ENCODE measurements at regions not wholly inside any gene's neighbourhood (a gene's known extent, or its start where the extent isn't known, plus 50 kb on each side); places are given as distances from the start of the nearest gene placed in this dataset.

DNA sequence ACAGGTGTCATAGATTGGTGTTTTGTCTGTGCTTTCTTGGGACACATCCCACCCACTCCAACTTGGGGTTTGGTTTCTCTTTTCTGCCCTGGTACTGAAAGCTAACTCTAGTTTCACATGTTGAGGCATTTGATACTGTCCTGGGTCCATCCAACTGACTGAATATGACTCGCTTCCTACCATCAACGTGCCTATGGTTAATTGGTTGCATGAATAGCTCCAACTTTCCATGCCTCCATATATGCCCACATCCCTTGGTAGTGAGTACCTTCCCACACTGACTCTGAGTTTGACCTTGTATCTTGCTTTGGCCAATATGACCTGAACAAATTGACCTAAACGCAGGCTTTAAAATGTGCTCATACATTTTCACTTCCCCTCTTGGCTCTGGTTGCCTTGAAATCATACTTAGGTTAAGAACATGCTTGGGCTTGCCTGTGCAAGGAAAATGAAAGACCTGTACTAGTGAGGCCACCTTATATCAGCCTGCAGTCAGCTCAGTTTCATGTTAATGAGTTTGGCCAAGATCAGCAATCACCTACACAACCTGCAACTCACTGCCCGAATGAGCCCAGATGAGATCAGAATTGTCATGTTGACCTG, 81.0 kb upstream of the KCNK2 start:
- POLR2A ChIA-PET: no interaction called here
- H3K9me3 Mint-ChIP-seq: no peaks in the 10 kb centered on the region
- no peaks in the 10 kb centered on the region for H3K27me3 Mint-ChIP-seq
- DNase-seq (no peak), ATAC-seq (no peak)
- intact Hi-C loops (cut with micrococcal nuclease): no loop called here
- no peak overlapping the region for H3K4me3 Mint-ChIP-seq
- H3K36me3 Mint-ChIP-seq (ENCODE audit: low read depth): no peaks in the 10 kb centered on the region
- TF ChIP-seq, protein P1, sequence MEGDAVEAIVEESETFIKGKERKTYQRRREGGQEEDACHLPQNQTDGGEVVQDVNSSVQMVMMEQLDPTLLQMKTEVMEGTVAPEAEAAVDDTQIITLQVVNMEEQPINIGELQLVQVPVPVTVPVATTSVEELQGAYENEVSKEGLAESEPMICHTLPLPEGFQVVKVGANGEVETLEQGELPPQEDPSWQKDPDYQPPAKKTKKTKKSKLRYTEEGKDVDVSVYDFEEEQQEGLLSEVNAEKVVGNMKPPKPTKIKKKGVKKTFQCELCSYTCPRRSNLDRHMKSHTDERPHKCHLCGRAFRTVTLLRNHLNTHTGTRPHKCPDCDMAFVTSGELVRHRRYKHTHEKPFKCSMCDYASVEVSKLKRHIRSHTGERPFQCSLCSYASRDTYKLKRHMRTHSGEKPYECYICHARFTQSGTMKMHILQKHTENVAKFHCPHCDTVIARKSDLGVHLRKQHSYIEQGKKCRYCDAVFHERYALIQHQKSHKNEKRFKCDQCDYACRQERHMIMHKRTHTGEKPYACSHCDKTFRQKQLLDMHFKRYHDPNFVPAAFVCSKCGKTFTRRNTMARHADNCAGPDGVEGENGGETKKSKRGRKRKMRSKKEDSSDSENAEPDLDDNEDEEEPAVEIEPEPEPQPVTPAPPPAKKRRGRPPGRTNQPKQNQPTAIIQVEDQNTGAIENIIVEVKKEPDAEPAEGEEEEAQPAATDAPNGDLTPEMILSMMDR (IDR thresholded peaks at IDR 0.05): no peak
- H3K4me1 Mint-ChIP-seq (ENCODE audit: low read depth): no peaks in the 10 kb centered on the region
- CTCF ChIA-PET: no interaction called here
- no peak overlapping the region for H3K27ac Mint-ChIP-seq

DNA sequence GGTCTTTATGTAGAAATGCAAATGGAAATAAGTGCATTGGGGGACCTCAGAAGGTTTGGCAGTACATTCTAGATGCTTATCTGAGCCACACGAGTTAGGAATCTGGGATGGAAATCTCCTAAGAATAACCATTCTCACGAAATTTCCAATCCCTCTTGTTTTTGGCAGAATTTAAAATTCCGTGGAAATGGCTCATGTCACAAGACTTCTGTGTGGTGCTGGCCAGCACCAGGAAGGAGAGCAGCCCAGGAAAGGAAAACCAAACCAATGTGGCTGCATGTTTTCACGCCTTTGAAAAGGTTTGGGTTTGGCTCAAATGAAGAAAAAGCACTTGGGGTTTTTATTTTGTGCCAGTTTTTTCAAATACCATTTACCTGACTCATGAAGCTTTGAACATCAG, 80.1 kb upstream of the KCNK2 start:
- POLR2A ChIA-PET: no interaction called here
- Mint-ChIP-seq H3K9me3 (no peaks in the 10 kb centered on the region), H3K4me1 (ENCODE audit: low read depth) (no peaks in the 10 kb centered on the region), H3K27me3 (no peaks in the 10 kb centered on the region), H3K36me3 (ENCODE audit: low read depth) (no peaks in the 10 kb centered on the region), H3K27ac (no peak overlapping the region), H3K4me3 (no peak overlapping the region)
- ATAC-seq (no peak), DNase-seq (no peak)
- CTCF ChIA-PET: no interaction called here
- TF ChIP-seq, protein P1 (IDR thresholded peaks at IDR 0.05): no peak
- intact Hi-C loops (cut with micrococcal nuclease): no loop called here

DNA sequence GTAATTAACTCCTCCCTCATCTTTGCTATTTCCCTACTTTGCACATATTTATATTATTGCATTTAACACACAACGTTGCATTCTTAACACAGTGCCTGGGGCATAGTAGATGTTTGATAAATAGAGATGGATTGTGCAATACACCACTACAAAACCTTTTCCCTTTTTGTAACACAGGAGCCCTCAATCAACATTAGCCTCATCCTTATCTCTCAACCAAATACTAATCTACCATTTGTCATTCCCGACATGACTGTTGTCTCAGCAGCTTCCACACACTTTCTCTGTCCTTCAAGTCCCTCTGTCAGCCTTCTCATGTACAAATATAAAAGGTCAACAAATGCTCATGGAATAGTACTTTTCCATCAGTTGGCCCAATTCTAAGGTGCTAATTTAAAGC, 78.9 kb upstream of the KCNK2 start:
- CTCF ChIA-PET: no interaction called here
- Mint-ChIP-seq H3K4me3 (no peak overlapping the region), H3K4me1 (ENCODE audit: low read depth) (no peaks in the 10 kb centered on the region), H3K36me3 (ENCODE audit: low read depth) (no peaks in the 10 kb centered on the region), H3K27ac (no peak overlapping the region), H3K9me3 (no peaks in the 10 kb centered on the region), H3K27me3 (no peaks in the 10 kb centered on the region)
- ATAC-seq: no peak
- POLR2A ChIA-PET: no interaction called here
- DNase-seq: no peak
- TF ChIP-seq, protein P1 (IDR thresholded peaks at IDR 0.05): no peak
- intact Hi-C loops (cut with micrococcal nuclease): no loop called here

DNA sequence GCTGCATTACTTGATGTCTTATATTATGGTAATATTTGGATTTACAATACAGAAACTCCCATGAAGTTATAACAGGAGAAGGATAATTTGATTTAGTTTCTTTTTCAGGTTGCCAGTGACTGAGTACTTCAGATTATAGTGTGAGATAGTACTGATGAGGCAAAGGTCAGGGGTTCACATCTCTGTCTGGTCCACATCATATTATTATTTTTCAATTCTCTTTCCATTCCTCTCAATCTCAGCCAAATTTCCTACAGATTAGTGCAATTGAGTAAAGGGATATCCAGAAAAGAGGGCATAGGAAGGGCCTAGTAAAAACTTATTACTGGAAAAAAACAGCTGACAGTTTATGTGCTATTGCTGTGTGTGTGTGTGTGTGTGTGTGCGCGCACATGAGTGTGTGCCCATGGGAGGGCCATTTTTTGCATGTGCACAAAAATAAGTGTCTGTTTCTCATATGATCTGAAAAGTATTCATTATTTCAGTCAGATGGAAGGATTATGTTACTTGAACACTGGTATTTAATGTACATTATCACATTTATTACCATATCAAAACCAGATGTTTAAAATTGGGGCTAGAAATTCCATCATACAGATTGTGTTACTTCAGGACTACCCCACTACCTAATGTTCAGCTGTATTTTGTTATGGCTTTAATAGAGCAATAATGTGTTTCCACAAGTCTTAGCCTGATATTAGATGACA, 78.3 kb upstream of the KCNK2 start:
- POLR2A ChIA-PET: no interaction called here
- Mint-ChIP-seq H3K4me1 (ENCODE audit: low read depth) (no peaks in the 10 kb centered on the region), H3K9me3 (no peaks in the 10 kb centered on the region), H3K4me3 (no peak overlapping the region), H3K27ac (no peak overlapping the region), H3K27me3 (no peaks in the 10 kb centered on the region), H3K36me3 (ENCODE audit: low read depth) (no peaks in the 10 kb centered on the region)
- CTCF ChIA-PET: no interaction called here
- TF ChIP-seq, protein P1 (IDR thresholded peaks at IDR 0.05): no peak
- DNase-seq (no peak), ATAC-seq (no peak)
- intact Hi-C loops (cut with micrococcal nuclease): no loop called here

DNA sequence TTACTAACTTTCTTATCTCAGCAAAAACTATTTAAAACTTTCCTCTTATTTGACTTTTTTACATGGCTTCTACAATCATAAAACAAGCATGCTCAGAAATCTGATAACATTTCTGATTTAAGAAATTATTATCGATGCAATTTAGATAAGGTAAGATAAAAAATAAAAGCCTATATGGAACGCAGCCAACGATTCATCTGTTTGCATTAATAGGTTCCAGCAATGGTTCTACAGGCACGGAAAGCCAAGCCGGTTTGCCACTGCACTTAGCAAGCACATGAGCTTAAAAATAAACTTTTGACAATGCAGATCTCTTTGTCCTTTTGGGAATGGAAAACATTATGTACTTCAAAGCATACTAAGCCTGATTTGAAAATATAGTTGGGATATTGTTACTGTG, 77.5 kb upstream of the KCNK2 start:
- Mint-ChIP-seq H3K36me3 (ENCODE audit: low read depth) (no peaks in the 10 kb centered on the region), H3K27me3 (no peaks in the 10 kb centered on the region), H3K27ac (no peak overlapping the region), H3K4me3 (no peak overlapping the region), H3K9me3 (no peaks in the 10 kb centered on the region), H3K4me1 (ENCODE audit: low read depth) (no peaks in the 10 kb centered on the region)
- POLR2A ChIA-PET: no interaction called here
- intact Hi-C loops (cut with micrococcal nuclease): no loop called here
- CTCF ChIA-PET: no interaction called here
- TF ChIP-seq, protein P1 (IDR thresholded peaks at IDR 0.05): no peak
- ATAC-seq: no peak
- DNase-seq: no peak
